K562 (cell line): ENCODE measurements at regions not wholly inside any gene's neighbourhood (a gene's known extent, or its start where the extent isn't known, plus 50 kb on each side); places are given as distances from the start of the nearest gene placed in this dataset.

ENCODE experiments used
- ATAC-seq: fragments of 200-7000 bp; cut with Tn5 transposase; 3 replicates; pipeline ENCODE4 v1.9.1; 2020; ENCODE audit warnings: moderate library complexity
- BruUV-seq: library from RNA; stranded (reverse); fragments of 400-500 nt; replicated peaks from 2 replicates; lab custom pipeline; 2021; lab: Mats Ljungman, UMichigan
- CTCF ChIA-PET: fragments of 300-600 bp; formaldehyde crosslinking; extraction: SDS; loops from one replicate; lab custom pipeline; 2021; ENCODE audit warnings: low intra/inter-chr PET ratio; lab: Yijun Ruan, JAX
- POLR2A ChIA-PET: fragments of 300-600, 350-650 bp; sonication (Branson Sonifier 250); formaldehyde crosslinking; extraction: SDS; loops from one replicate; lab custom pipeline; 2021; ENCODE audit warnings: antibody characterized with exemption, inconsistent platforms; lab: Yijun Ruan, JAX
- DNase-seq, 4 experiments: peaks; one replicate each; pipeline versions ENCODE4 v3.0.0 to v3.0.0-alpha.2; 2011 to 2018; ENCODE audit warnings: low spot score in 3 of 4, mixed read lengths in 3 of 4; ENCODE audit errors: extremely low read depth in 1 of 4
- FAIRE-seq: peaks from 2 replicates; lab custom pipeline; 2011; peaks lifted over from hg19 to GRCh38; lab: Jason Lieb, UNC
- H2AFZ ChIP-seq: 2 replicates; pipeline ENCODE4 v1.6.0; 2011; ENCODE audit warnings: low read depth, low read length, control low read depth, inconsistent platforms
- H3K27ac ChIP-seq: fragments of 200-600 bp; 3 replicates; pipeline ENCODE4 v1.8.0; 2011; ENCODE audit warnings: low read depth, mild to moderate bottlenecking, control low read depth, inconsistent platforms, low read length, moderate library complexity, mixed read lengths; ENCODE audit errors: extremely low read depth
- H3K27me3 ChIP-seq, 2 experiments: fragments of 300-600 bp in 1 of 2; 2 replicates in 1 of 2; 3 replicates in 1 of 2; pipeline versions ENCODE4 v1.6.0 to v1.8.0; 2011; ENCODE audit warnings: inconsistent platforms in 2 of 2, low read length in 2 of 2, mild to moderate bottlenecking in 1 of 2, mixed read lengths in 1 of 2, moderate library complexity in 1 of 2; ENCODE audit not compliant: control insufficient read depth in 2 of 2, insufficient read depth in 2 of 2
- H3K36me3 ChIP-seq: fragments of 300-600 bp; 3 replicates; pipeline ENCODE4 v1.8.0; 2011; ENCODE audit warnings: mild to moderate bottlenecking, low read length, inconsistent platforms; ENCODE audit not compliant: control insufficient read depth, insufficient read depth
- H3K4me1 ChIP-seq, 2 experiments: fragments of 200-600 bp in 1 of 2; replicated peaks in 1 of 2; 2 replicates in 1 of 2; 3 replicates in 1 of 2; pipeline versions ENCODE4 v1.5.1 to v1.8.0; 2011; ENCODE audit warnings: inconsistent platforms in 2 of 2, low read length in 2 of 2, mild to moderate bottlenecking in 1 of 2, mixed read lengths in 1 of 2, moderate library complexity in 1 of 2; ENCODE audit not compliant: control insufficient read depth in 2 of 2, insufficient read depth in 2 of 2
- H3K4me2 ChIP-seq: 2 replicates; pipeline ENCODE4 v1.6.1; 2011; ENCODE audit warnings: low read length, control low read depth, inconsistent platforms, mixed read lengths; ENCODE audit not compliant: insufficient read depth
- H3K4me3 ChIP-seq: fragments of 200-600 bp; sonication (generic), shearing (Covaris generic); 2 replicates; pipeline ENCODE4 v1.5.1; 2016; ENCODE audit warnings: control low read depth, inconsistent platforms
- H3K79me2 ChIP-seq: fragments of 200-600 bp; 3 replicates; pipeline ENCODE4 v1.8.0; 2011; ENCODE audit warnings: low read length, inconsistent platforms; ENCODE audit not compliant: control insufficient read depth, insufficient read depth
- H3K9ac ChIP-seq, 2 experiments: 2 replicates each; pipeline versions ENCODE4 v1.6.0 to v1.6.1; 2011; ENCODE audit warnings: low read depth in 2 of 2, low read length in 2 of 2, control low read depth in 1 of 2, inconsistent platforms in 1 of 2, mild to moderate bottlenecking in 1 of 2, mixed read lengths in 1 of 2; ENCODE audit not compliant: insufficient read depth in 1 of 2
- H3K9me1 ChIP-seq: one replicate; pipeline ENCODE4 v1.6.0; 2011; ENCODE audit warnings: inconsistent platforms, mild to moderate bottlenecking, low read length, moderate library complexity; ENCODE audit not compliant: control insufficient read depth, insufficient read depth
- H3K9me3 ChIP-seq: replicated peaks from 2 replicates; pipeline ENCODE4 v1.5.1; 2011; ENCODE audit warnings: low read depth, low read length, inconsistent platforms; ENCODE audit not compliant: control insufficient read depth, insufficient read depth
- H4K20me1 ChIP-seq: replicated peaks from 2 replicates; pipeline ENCODE4 v1.6.1; 2011; ENCODE audit warnings: low read length, inconsistent platforms, mixed read lengths; ENCODE audit not compliant: control insufficient read depth, insufficient read depth
- AFF1 ChIP-seq, 2 experiments: fragments of 450-650 bp; IDR thresholded peaks; 2 replicates each; pipeline ENCODE4 v1.6.1; 2018; ENCODE audit warnings: mild to moderate bottlenecking in 2 of 2, low read depth in 1 of 2; ENCODE audit not compliant: partially characterized antibody in 2 of 2
- EP300 ChIP-seq: IDR thresholded peaks from 2 replicates; pipeline ENCODE4 v1.6.1; 2012; ENCODE audit warnings: low read length, improper control_type of control experiment
- FUS ChIP-seq: fragments of 200-400 bp; formaldehyde crosslinking; optimal IDR thresholded peaks from 2 replicates; pipeline ENCODE3; 2017; ENCODE audit warnings: low read depth, low read length
- TAF1 ChIP-seq: IDR thresholded peaks from 2 replicates; pipeline ENCODE4 v1.6.1; 2011; ENCODE audit warnings: mild to moderate bottlenecking, low read length, moderate library complexity; ENCODE audit not compliant: insufficient read depth, control insufficient read depth, severe bottlenecking; ENCODE audit errors: extremely low read depth
- TAF7 ChIP-seq: fragments of 450-650 bp; IDR thresholded peaks from 2 replicates; pipeline ENCODE4 v1.6.1; 2016; ENCODE audit warnings: missing genetic modification characterization, missing compliant biosample characterization
- USF1 ChIP-seq: sonication (generic); formaldehyde crosslinking; IDR thresholded peaks from 2 replicates; pipeline ENCODE4 v1.9.0; 2022; ENCODE audit warnings: mild to moderate bottlenecking, missing genetic modification reagents
- ZBED1 ChIP-seq: IDR thresholded peaks from 2 replicates; pipeline ENCODE4 v1.6.1; 2014
- ZBTB11 ChIP-seq, 3 experiments: fragments of 200-800 bp in 1 of 3; fragments of 250-450 bp in 1 of 3; fragments of 450-650 bp in 1 of 3; sonication (Bioruptor Pico) in 1 of 3; sonication (Bioruptor generic) in 1 of 3; formaldehyde crosslinking in 1 of 3; IDR thresholded peaks; 2 replicates each; pipeline versions ENCODE4 v1.6.1 to v1.8.0; 2016 to 2022; ENCODE audit warnings: mild to moderate bottlenecking in 2 of 3, missing genetic modification characterization in 2 of 3, missing compliant biosample characterization in 1 of 3, moderate library complexity in 1 of 3
- ZNF184 ChIP-seq: sonication (generic); formaldehyde crosslinking; IDR thresholded peaks from 2 replicates; pipeline ENCODE4 v1.5.0; 2020; ENCODE audit warnings: missing genetic modification reagents
- WGBS: fragments of 100-300 bp; shearing (Covaris generic); methylation state at CpG from one replicate; pipeline ENCODE4 v1.1.6; 2016; ENCODE audit warnings: low coverage, mixed read lengths; ENCODE audit not compliant: insufficient coverage; ENCODE audit errors: missing lambda C conversion rate; 5-methylcytosine and 5-hydroxymethylcytosine counted together
- in situ Hi-C: fragments of 300-500 bp; cut with MboI; formaldehyde crosslinking; loops from 4 replicates; pipeline ENCODE4 v1.15.0; 2018; ENCODE audit warnings: inconsistent platforms, mixed read lengths
- intact Hi-C: fragments of 100-400 bp; cut with micrococcal nuclease; formaldehyde crosslinking; loops from 2 replicates; pipeline ENCODE4 v1.14.2; 2022
- TF ChIP-seq, protein P1 (sequence below): IDR thresholded peaks from 2 replicates; pipeline ENCODE4 v1.6.1; 2011; ENCODE audit warnings: borderline replicate concordance, low read depth, mild to moderate bottlenecking, moderate library complexity, low read length; ENCODE audit not compliant: insufficient read depth, poor library complexity, severe bottlenecking

DNA sequence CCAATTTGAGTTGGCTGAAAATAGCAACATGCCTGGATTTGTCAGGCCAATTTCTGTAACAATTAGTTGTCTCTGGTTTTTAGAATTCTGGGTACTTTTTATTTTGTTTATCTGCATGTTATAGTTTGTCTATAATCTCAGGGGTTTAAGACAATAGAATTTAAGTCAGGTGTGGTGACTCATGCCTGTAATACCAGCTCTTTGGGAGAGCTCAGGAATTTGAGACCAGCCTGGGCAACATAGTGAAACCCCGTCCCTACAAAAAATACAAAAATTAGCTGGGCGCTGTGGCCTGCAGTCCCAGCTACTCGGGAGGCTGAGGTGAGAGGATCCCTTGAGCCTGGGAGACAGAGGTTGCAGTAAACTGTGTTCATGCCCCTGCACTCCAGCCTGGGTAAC lies 114.4 kb upstream of the GLS start (continued):
- no peak for TF ChIP-seq USF1 (CRISPR knock-in tag)
- TF ChIP-seq, protein P1, sequence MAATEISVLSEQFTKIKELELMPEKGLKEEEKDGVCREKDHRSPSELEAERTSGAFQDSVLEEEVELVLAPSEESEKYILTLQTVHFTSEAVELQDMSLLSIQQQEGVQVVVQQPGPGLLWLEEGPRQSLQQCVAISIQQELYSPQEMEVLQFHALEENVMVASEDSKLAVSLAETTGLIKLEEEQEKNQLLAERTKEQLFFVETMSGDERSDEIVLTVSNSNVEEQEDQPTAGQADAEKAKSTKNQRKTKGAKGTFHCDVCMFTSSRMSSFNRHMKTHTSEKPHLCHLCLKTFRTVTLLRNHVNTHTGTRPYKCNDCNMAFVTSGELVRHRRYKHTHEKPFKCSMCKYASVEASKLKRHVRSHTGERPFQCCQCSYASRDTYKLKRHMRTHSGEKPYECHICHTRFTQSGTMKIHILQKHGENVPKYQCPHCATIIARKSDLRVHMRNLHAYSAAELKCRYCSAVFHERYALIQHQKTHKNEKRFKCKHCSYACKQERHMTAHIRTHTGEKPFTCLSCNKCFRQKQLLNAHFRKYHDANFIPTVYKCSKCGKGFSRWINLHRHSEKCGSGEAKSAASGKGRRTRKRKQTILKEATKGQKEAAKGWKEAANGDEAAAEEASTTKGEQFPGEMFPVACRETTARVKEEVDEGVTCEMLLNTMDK: no peak
- TF ChIP-seq FUS: no peak
- TF ChIP-seq ZBED1: no peak

DNA sequence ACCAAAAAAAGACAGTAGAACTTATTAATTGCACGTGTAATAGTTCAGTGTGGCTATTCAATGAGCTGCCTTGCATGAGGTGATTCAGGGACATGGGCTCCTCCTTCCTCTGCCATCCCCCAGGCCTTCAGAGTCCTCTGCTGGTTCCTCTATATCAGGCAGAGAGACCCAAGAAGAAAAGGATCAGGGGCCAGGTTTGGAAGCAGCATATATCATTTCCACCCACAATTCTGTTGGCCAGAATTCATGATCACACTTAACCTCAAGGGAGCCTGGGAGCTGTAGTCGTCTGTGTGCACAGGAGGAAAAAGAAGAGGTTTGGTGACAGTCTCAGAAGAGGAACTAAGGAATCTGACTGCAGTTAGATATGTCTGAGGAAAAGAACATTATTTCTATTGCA lies 114.0 kb upstream of the GLS start:
- no peaks in the 10 kb centered on the region for H4K20me1 ChIP-seq
- peak overlapping the region; percentile 26; the same call in 1 of the 2 replicates for H2AFZ ChIP-seq
- peak; percentile 57 for FAIRE-seq
- no peak overlapping the region for H3K9ac ChIP-seq
- H3K27me3 ChIP-seq: no peaks in the 10 kb centered on the region
- no peaks in the 10 kb centered on the region for H3K9me3 ChIP-seq
- no peak for DNase-seq
- WGBS: 11% methylated on average over 2 of the region's 2 CpGs
- H3K4me3 ChIP-seq: no peak overlapping the region
- POLR2A ChIA-PET: interaction anchor here (0.6 kb wide), 1 partner anchor 441 kb away, joined by 3 read pairs; no protein-coding TSS in a partner anchor
- CTCF ChIA-PET: no interaction called here
- H3K4me1 ChIP-seq: peaks cover 0 to 17% of the 10 kb centered on the region in 2 experiments; a peak in 2 of 5 replicates
- no peaks in the 10 kb centered on the region for H3K9me1 ChIP-seq
- ATAC-seq: peak; percentile 69
- in situ Hi-C loops: no loop called here
- H3K27ac ChIP-seq: no peak overlapping the region
- no peaks in the 10 kb centered on the region for H3K79me2 ChIP-seq
- intact Hi-C loops: loop anchor here (5.0 kb wide), 1 partner anchor 64 kb away; no protein-coding TSS in a partner anchor
- no TSS peak for BruUV-seq
- H3K4me2 ChIP-seq: no peak overlapping the region
- H3K36me3 ChIP-seq: no peaks in the 10 kb centered on the region
- TF ChIP-seq ZBTB11 (CRISPR knock-in tag; IDR thresholded peaks at IDR 0.05) (no peak), ZNF184 (CRISPR knock-in tag) (no peak), TAF7 (tag) (no peak), AFF1 (IDR thresholded peaks at IDR 0.05; ENCODE audit: low read depth in 1 of 2, partially characterized antibody in 2 of 2) (peak in 1 of 2 experiments; percentile 91), EP300 (no peak), TAF1 (no peak)
